H1 (cell line): ENCODE measurements at regions not wholly inside any gene's neighbourhood (a gene's known extent, or its start where the extent isn't known, plus 50 kb on each side); places are given as distances from the start of the nearest gene placed in this dataset.

Experiments used
- BRCA1 ChIP-seq: IDR thresholded peaks from 2 replicates; pipeline ENCODE4 v1.6.1; 2012; ENCODE audit warnings: low read depth, low read length, improper control_type of control experiment
- CBX5 ChIP-seq: fragments of 300-800, 300-1000 bp; sonication (generic); IDR thresholded peaks from 2 replicates; pipeline ENCODE4 v1.7.1; 2016; ENCODE audit warnings: antibody characterized with exemption, low read length, low read depth
- CHD1 ChIP-seq: IDR thresholded peaks from 2 replicates; pipeline ENCODE4 v1.6.1; 2012; ENCODE audit warnings: low read depth, low read length, improper control_type of control experiment
- GTF2F1 ChIP-seq: IDR thresholded peaks from 2 replicates; pipeline ENCODE4 v1.6.1; 2012; ENCODE audit warnings: low read depth, low read length, improper control_type of control experiment, borderline replicate concordance
- KDM1A ChIP-seq: fragments of 200-600, 300-600 bp; sonication (generic); IDR thresholded peaks from 2 replicates; pipeline ENCODE4 v1.7.1; 2016; ENCODE audit warnings: mild to moderate bottlenecking, low read length, borderline replicate concordance
- RBBP5 ChIP-seq: IDR thresholded peaks from 2 replicates; pipeline ENCODE4 v1.7.1; 2012; ENCODE audit warnings: low read depth, mild to moderate bottlenecking, inconsistent platforms, low read length, moderate library complexity, borderline replicate concordance
- TAF1 ChIP-seq: IDR thresholded peaks from 2 replicates; pipeline ENCODE4 v1.6.1; 2011; ENCODE audit warnings: mild to moderate bottlenecking, low read depth, low read length
- TCF12 ChIP-seq: IDR thresholded peaks from 2 replicates; pipeline ENCODE4 v1.6.1; 2011; ENCODE audit warnings: low read depth, mild to moderate bottlenecking, low read length

DNA sequence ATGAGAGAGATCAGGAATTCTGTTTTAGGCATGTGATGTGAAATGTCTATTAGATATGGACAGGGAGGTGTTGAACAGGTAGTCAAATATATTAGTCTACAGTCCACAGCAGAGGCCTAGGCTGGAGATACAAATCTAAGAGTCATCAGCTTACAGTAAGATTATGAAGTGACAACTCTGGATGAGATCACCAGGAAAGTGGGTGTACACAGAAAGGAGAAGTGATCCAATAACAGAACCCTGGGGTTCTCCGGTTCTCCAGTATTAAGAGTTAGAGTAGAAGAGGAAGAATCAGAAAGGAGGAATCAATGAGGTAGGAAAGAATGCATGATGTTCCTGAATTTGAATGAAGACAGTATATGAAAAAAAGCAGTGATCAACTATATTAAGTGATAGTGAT lies 362.3 kb downstream of the FIGN start (continued):
- TF ChIP-seq CBX5 (no peak), RBBP5 (no peak), CHD1 (no peak), TAF1 (no peak), TCF12 (no peak), KDM1A (no peak), GTF2F1 (no peak), BRCA1 (no peak)
